Ishikawa (cell line): ENCODE measurements at regions not wholly inside any gene's neighbourhood (a gene's known extent, or its start where the extent isn't known, plus 50 kb on each side); places are given as distances from the start of the nearest gene placed in this dataset.

ENCODE experiments used
- CEBPB ChIP-seq: IDR thresholded peaks from 2 replicates; pipeline ENCODE4 v1.6.1; 2012
- CREB1 ChIP-seq: IDR thresholded peaks from 2 replicates; pipeline ENCODE4 v1.6.1; 2012; ENCODE audit warnings: low read depth
- EGR1 ChIP-seq: IDR thresholded peaks from 2 replicates; pipeline ENCODE4 v1.6.1; 2012
- EP300 ChIP-seq: IDR thresholded peaks from 2 replicates; pipeline ENCODE4 v1.6.1; 2012; ENCODE audit warnings: borderline replicate concordance
- FOXM1 ChIP-seq: IDR thresholded peaks from 2 replicates; pipeline ENCODE4 v1.6.1; 2012; ENCODE audit warnings: low read depth, borderline replicate concordance
- MAX ChIP-seq: IDR thresholded peaks from 2 replicates; pipeline ENCODE4 v1.6.1; 2012
- NFIC ChIP-seq: IDR thresholded peaks from 2 replicates; pipeline ENCODE4 v1.6.1; 2012
- RAD21 ChIP-seq: IDR thresholded peaks from 2 replicates; pipeline ENCODE4 v1.6.1; 2012; ENCODE audit warnings: low read depth
- REST ChIP-seq: IDR thresholded peaks from 2 replicates; pipeline ENCODE4 v1.6.1; 2012; ENCODE audit warnings: low read depth, mild to moderate bottlenecking
- TAF1 ChIP-seq: IDR thresholded peaks from 2 replicates; pipeline ENCODE4 v1.6.1; 2012; ENCODE audit warnings: low read depth, mild to moderate bottlenecking
- TCF12 ChIP-seq: IDR thresholded peaks from 2 replicates; pipeline ENCODE4 v1.6.1; 2012; ENCODE audit warnings: low read depth
- TEAD4 ChIP-seq: IDR thresholded peaks from 2 replicates; pipeline ENCODE4 v1.6.1; 2012
- USF1 ChIP-seq: IDR thresholded peaks from 2 replicates; pipeline ENCODE4 v1.6.1; 2012
- YY1 ChIP-seq: IDR thresholded peaks from 2 replicates; pipeline ENCODE4 v1.6.1; 2012; ENCODE audit warnings: low read depth
- ZBTB7A ChIP-seq: IDR thresholded peaks from 2 replicates; pipeline ENCODE4 v1.6.1; 2012; ENCODE audit warnings: low read depth

GRCh38 chr5:50501491-50502228 is 60.6 kb upstream of the EMB start:
- no peak for TF ChIP-seq YY1
- no peak for TF ChIP-seq EGR1
- no peak for TF ChIP-seq RAD21
- no peak for TF ChIP-seq CREB1
- no peak for TF ChIP-seq NFIC
- no peak for TF ChIP-seq TAF1
- TF ChIP-seq FOXM1: no peak
- TF ChIP-seq TCF12: no peak
- no peak for TF ChIP-seq REST
- no peak for TF ChIP-seq USF1
- no peak for TF ChIP-seq ZBTB7A
- TF ChIP-seq EP300: no peak
- TF ChIP-seq TEAD4: no peak
- TF ChIP-seq MAX: no peak
- TF ChIP-seq CEBPB: no peak

GRCh38 chr5:50535393-50535792 is 94.3 kb upstream of the EMB start:
- no peak for TF ChIP-seq EGR1
- TF ChIP-seq TAF1: no peak
- TF ChIP-seq TCF12: no peak
- no peak for TF ChIP-seq REST
- no peak for TF ChIP-seq YY1
- no peak for TF ChIP-seq ZBTB7A
- TF ChIP-seq USF1: no peak
- no peak for TF ChIP-seq CEBPB
- TF ChIP-seq EP300: no peak
- no peak for TF ChIP-seq NFIC
- TF ChIP-seq RAD21: no peak
- TF ChIP-seq FOXM1: no peak
- no peak for TF ChIP-seq CREB1
- no peak for TF ChIP-seq TEAD4
- TF ChIP-seq MAX: no peak

GRCh38 chr5:50547303-50547702 is 106.2 kb upstream of the EMB start:
- TF ChIP-seq TCF12: no peak
- TF ChIP-seq YY1: no peak
- TF ChIP-seq EP300: no peak
- no peak for TF ChIP-seq RAD21
- TF ChIP-seq MAX: no peak
- no peak for TF ChIP-seq CREB1
- no peak for TF ChIP-seq NFIC

- TF ChIP-seq ZBTB7A (no peak), REST (no peak), EGR1 (no peak), TCF12 (no peak), TAF1 (no peak), USF1 (no peak)
Observed at GRCh38 chr5:50550267-50550666, 109.2 kb upstream of the EMB start.
